ENCODE measurements at regions not wholly inside any gene's neighbourhood (a gene's known extent, or its start where the extent isn't known, plus 50 kb on each side); places are given as distances from the start of the nearest gene placed in this dataset.

GRCh38 chr4:11495818-11496217, 67.1 kb upstream of the HS3ST1 start:
- no peak for DNase-seq

GRCh38 chr4:11495291-11495690, 66.6 kb upstream of the HS3ST1 start:
- DNase-seq: no peak

- DNase-seq: no peak
These were observed 65.5 kb upstream of the HS3ST1 start for GRCh38 chr4:11494232-11494631.

GRCh38 chr4:11489453-11490083, 60.9 kb upstream of the HS3ST1 start:
- DNase-seq: no peak

GRCh38 chr4:11488657-11489452, 60.2 kb upstream of the HS3ST1 start:
- no peak for DNase-seq

- DNase-seq: no peak
These were observed 59.3 kb upstream of the HS3ST1 start for GRCh38 chr4:11487868-11488544.

- DNase-seq: no peak
These were observed 58.4 kb upstream of the HS3ST1 start for GRCh38 chr4:11487139-11487538.

GRCh38 chr4:11485926-11486325, 57.2 kb upstream of the HS3ST1 start:
- DNase-seq: no peak

GRCh38 chr4:11484531-11484930, 55.8 kb upstream of the HS3ST1 start:
- DNase-seq: no peak

GRCh38 chr4:11483046-11483445, 54.4 kb upstream of the HS3ST1 start:
- DNase-seq: no peak

GRCh38 chr4:11480683-11481082, 52.0 kb upstream of the HS3ST1 start:
- DNase-seq: no peak

Measured in activated T-cell treated with anti-CD3 and anti-CD28 coated beads, Interleukin-2, amount 50 U/mL, for 48 hours (primary cell).